GM12874 (cell line): ENCODE measurements at regions not wholly inside any gene's neighbourhood (a gene's known extent, or its start where the extent isn't known, plus 50 kb on each side); places are given as distances from the start of the nearest gene placed in this dataset.

Experiments used
- TF ChIP-seq, protein P1 (sequence below): IDR thresholded peaks from 2 replicates; pipeline ENCODE4 v1.5.1; 2011; ENCODE audit warnings: low read depth, mild to moderate bottlenecking, control low read depth, low read length, moderate library complexity; ENCODE audit not compliant: insufficient read depth

DNA sequence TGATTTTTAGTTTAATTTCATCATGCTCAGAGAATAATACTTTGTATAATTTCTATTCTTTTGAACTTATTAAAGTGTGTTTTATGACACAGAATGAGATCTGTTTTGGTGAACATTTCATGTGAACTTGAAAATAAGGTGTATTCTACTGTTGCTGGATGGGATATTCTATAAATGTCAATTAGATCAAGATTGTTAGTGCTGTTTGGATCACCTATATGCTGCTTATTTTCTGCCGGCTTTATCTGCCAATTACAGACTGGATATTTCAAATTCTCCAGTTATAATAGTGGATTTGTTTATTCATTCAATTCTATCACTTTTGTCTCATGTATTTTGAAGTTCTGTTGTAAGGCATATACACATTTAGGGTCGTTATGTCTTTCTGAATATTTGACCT, 720.7 kb upstream of the RIOK2 start:
- TF ChIP-seq, protein P1, sequence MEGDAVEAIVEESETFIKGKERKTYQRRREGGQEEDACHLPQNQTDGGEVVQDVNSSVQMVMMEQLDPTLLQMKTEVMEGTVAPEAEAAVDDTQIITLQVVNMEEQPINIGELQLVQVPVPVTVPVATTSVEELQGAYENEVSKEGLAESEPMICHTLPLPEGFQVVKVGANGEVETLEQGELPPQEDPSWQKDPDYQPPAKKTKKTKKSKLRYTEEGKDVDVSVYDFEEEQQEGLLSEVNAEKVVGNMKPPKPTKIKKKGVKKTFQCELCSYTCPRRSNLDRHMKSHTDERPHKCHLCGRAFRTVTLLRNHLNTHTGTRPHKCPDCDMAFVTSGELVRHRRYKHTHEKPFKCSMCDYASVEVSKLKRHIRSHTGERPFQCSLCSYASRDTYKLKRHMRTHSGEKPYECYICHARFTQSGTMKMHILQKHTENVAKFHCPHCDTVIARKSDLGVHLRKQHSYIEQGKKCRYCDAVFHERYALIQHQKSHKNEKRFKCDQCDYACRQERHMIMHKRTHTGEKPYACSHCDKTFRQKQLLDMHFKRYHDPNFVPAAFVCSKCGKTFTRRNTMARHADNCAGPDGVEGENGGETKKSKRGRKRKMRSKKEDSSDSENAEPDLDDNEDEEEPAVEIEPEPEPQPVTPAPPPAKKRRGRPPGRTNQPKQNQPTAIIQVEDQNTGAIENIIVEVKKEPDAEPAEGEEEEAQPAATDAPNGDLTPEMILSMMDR: no peak

DNA sequence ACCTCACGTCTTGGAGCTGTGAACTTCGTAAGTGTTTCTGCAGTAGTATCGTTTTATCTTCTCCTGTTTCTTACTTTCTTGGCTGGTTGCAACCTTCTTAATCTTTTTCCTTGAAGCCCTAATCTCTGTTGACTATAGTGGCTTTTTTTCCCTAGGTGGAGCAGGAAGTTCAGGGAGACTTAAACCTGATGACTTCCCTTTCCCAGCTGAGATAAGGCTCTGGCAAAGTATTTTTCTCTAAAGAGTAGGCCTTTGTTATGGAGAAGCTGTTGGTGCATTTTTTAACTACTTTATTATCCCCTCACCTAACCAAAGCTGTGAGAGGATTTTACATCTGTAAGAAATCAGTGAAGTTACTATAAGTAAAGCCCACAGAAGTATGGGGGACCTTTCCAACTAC, 723.1 kb upstream of the RIOK2 start:
- TF ChIP-seq, protein P1: no peak

DNA sequence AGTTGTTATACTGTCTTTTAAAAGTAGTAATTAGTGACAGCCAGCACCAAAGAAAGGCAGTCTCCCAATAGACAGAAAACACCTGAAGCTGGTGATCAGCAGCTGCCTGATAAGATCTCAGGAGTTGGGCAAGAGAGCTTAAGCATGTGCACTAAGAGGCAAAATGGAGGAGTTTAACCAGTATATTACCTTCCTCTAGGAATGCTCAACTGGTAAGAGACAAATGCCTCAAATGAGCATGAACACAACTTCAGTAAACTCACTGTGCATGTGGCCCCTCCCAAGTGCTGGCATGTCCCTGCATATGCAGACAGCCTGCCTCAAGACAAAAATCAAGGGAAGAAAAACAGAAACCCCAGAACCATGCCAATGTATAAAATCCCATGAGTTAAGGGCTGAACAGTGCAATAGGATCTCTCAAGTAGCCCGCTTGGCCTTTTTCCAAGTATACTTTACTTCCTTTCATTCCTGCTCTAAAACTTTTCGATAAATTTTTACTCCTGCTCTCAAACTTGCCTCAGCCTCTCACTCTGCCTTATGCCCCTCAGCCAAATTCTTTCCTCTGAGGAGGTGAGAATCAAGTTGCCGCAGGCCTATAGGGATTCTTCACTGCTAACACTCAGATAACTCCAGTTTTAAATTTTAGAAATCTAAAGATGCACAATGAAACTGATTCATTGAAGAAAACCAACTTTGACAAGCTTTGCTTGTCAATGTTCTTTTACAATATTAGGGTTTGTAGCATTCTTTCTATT, 724.8 kb upstream of the RIOK2 start:
- TF ChIP-seq, protein P1: no peak

DNA sequence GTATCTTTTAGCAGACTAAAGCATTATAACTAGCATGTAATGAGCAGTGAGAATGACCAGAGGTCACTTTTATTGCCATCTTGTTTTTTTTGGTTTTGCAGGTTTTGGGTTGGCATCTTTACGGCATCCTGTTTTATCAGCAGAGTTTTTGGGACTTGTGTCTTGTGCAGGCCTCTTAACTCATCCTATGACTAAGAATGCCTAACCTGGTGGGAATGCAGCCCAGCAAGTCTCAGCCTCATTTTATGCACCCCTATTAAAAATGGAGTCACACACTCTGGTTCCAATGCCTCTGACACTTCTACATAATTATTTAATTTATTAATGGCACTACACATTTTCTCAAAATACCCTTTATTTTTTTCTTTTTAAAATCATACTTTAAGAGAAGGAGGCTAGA, 726.5 kb upstream of the RIOK2 start:
- TF ChIP-seq, protein P1: no peak

DNA sequence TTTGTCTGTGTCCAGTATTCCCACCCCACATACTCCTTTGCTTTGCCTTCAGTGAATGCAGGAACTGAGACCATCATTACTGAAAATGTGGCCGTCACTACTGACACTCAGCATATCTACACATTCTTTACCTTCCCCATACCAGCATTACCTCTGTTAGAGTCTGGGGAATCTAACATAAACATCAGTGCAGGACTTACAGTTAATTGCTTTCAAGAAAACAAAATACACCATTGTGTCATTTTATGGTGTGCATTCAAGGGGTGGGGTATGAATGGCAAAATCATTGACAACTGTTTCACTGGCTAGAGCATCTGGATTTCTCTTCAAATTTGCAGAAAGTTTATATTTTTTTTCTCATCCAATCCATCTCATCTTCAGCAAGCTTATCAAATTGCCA, 731.4 kb upstream of the RIOK2 start:
- TF ChIP-seq, protein P1: no peak

DNA sequence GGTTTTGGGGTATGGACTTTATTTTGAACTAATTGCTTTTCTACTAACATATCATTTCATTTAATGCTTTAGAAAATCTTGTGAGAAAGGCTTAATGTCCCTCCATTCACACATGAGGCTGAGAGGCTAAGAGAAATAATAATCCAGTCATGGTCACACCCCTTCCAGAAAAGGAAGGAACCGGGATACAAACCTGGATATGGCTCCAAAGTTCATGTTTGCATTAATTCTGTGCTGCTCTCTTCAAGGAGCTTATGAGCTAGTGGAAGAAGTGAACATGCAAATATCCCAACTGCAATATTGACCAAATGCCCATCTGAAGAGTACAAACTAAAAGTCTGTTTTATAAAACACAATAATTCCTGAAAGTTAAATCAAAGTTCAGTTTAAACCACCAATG, 732.1 kb upstream of the RIOK2 start:
- TF ChIP-seq, protein P1: no peak

DNA sequence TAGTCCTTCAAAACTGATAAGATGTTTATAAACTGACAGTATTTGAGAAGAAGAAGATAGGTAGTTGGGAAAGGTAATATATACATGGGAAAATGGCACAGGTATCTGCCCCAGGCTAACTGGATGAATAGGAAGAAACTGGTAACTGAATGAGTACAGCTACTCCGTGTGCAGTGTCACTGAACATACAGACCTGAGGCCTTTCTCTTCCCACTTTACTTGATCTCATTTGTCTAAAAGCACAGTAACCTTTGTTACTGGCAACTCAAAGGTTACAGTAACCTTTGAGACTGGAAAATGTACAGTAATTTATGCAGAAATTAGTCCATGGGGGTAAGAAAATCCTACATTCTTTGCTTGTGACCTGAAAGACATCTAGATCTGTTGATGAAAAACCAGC, 735.0 kb upstream of the RIOK2 start:
- TF ChIP-seq, protein P1: no peak
